Germinal center (tissue), 1 donor: ENCODE measurements at regions not wholly inside any gene's neighbourhood (a gene's known extent, or its start where the extent isn't known, plus 50 kb on each side); places are given as distances from the start of the nearest gene placed in this dataset.

ENCODE experiments used
- DNase-seq: peaks from one replicate; pipeline ENCODE4 v3.0.0; 2012; ENCODE audit warnings: mixed read lengths, low spot score

- DNase-seq = no peak
Measured at GRCh38 chr6:128827675-128828464, 55.1 kb upstream of the LAMA2 start.

GRCh38 chr6:128826606-128827005 is 56.3 kb upstream of the LAMA2 start:
- no peak for DNase-seq

GRCh38 chr6:128822271-128822670 is 60.7 kb upstream of the LAMA2 start:
- no peak for DNase-seq

GRCh38 chr6:128821116-128821515 is 61.8 kb upstream of the LAMA2 start:
- no peak for DNase-seq

GRCh38 chr6:128808856-128809255 is 74.1 kb upstream of the LAMA2 start:
- no peak for DNase-seq

GRCh38 chr6:128807577-128807976 is 75.4 kb upstream of the LAMA2 start:
- DNase-seq = no peak

- no peak for DNase-seq
Measured at GRCh38 chr6:128806261-128806660, 76.7 kb upstream of the LAMA2 start.

- DNase-seq = no peak
Measured at GRCh38 chr6:128803911-128804310, 79.0 kb upstream of the LAMA2 start.

GRCh38 chr6:128801621-128802020 is 81.3 kb upstream of the LAMA2 start:
- DNase-seq = no peak

GRCh38 chr6:128784266-128784665 is 98.7 kb upstream of the LAMA2 start:
- no peak for DNase-seq

GRCh38 chr6:128768187-128768586 is 114.8 kb upstream of the LAMA2 start:
- DNase-seq = no peak

- DNase-seq = no peak
Measured at GRCh38 chr6:128767705-128768104, 115.2 kb upstream of the LAMA2 start.

GRCh38 chr6:128767150-128767549 is 115.8 kb upstream of the LAMA2 start:
- DNase-seq = no peak

GRCh38 chr6:128763599-128764300 is 119.2 kb upstream of the LAMA2 start:
- no peak for DNase-seq

- no peak for DNase-seq
Measured at GRCh38 chr6:128759901-128760300, 123.0 kb upstream of the LAMA2 start.

- no peak for DNase-seq
Measured at GRCh38 chr6:128759447-128759846, 123.5 kb upstream of the LAMA2 start.

GRCh38 chr6:128757961-128758360 is 125.0 kb upstream of the LAMA2 start:
- DNase-seq = no peak

- DNase-seq = no peak
Measured at GRCh38 chr6:128754658-128755256, 128.2 kb upstream of the LAMA2 start.

GRCh38 chr6:128743974-128744765 is 138.8 kb upstream of the LAMA2 start:
- no peak for DNase-seq

- no peak for DNase-seq
Measured at GRCh38 chr6:128742900-128743299, 140.0 kb upstream of the LAMA2 start.

- DNase-seq = no peak
Measured at GRCh38 chr6:128740951-128741350, 142.0 kb upstream of the LAMA2 start.

- no peak for DNase-seq
Measured at GRCh38 chr6:128739112-128739511, 143.8 kb upstream of the LAMA2 start.
